NB4 (cell line): ENCODE measurements at regions not wholly inside any gene's neighbourhood (a gene's known extent, or its start where the extent isn't known, plus 50 kb on each side); places are given as distances from the start of the nearest gene placed in this dataset.

ENCODE experiments used
- DNase-seq: peaks from one replicate; pipeline ENCODE4 v3.0.0; 2010; ENCODE audit warnings: low read depth
- H3K4me3 ChIP-seq: one replicate; pipeline ENCODE4 v1.5.1; 2011; ENCODE audit warnings: mild to moderate bottlenecking, low read depth, low read length, moderate library complexity
- MYC ChIP-seq: IDR thresholded peaks from 2 replicates; pipeline ENCODE4 v1.6.1; 2011; ENCODE audit warnings: low read depth, low read length
- POLR2A ChIP-seq: IDR thresholded peaks from 2 replicates; pipeline ENCODE4 v1.6.1; 2011; ENCODE audit warnings: mild to moderate bottlenecking; ENCODE audit not compliant: insufficient read length; ENCODE audit errors: extremely low read depth
- TF ChIP-seq, protein P1 (sequence below): IDR thresholded peaks from one replicate; pipeline ENCODE4 v1.5.1; 2012; ENCODE audit warnings: low read depth, low read length
- TF ChIP-seq, protein P2 (sequence below): IDR thresholded peaks from 2 replicates; pipeline ENCODE4 v1.6.1; 2011; ENCODE audit warnings: low read depth, low read length

DNA sequence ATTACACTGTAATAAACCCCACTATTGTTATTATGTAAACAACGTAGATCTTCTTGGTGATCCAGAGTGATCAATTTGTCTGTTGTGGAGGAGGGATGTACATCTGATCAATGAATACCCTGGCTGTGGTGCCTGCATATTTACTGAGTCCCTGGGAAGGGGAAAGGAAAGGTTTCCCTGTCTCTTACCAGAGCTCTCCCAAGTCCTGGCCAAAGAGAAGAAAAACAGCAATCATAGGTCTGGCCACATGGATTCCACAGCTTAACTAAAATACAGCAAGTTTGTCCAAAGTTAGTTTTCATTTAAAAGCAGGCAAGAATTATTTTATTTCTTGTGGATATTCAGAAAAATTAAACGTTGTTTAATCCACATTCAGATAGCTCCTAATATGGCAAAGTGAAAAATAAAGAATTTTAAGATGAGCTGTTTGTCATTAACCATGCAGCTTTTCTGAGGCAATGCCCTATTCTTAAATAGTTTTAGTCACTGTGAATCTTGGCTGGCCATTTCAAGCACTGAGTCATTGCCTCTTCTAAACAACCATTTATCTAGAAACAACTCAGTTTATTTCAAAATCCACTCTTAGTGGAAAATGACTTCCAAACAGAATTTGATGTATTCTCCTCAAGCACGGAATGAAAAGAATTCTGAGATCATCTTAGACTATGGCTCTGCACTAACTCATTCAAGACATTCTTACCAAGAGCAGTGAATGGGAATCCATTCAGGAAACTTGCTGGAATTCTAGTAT, 1004.4 kb upstream of the CDH2 start:
- DNase-seq: no peak
- TF ChIP-seq POLR2A: no peak
- no peak for TF ChIP-seq MYC
- TF ChIP-seq, protein P1, sequence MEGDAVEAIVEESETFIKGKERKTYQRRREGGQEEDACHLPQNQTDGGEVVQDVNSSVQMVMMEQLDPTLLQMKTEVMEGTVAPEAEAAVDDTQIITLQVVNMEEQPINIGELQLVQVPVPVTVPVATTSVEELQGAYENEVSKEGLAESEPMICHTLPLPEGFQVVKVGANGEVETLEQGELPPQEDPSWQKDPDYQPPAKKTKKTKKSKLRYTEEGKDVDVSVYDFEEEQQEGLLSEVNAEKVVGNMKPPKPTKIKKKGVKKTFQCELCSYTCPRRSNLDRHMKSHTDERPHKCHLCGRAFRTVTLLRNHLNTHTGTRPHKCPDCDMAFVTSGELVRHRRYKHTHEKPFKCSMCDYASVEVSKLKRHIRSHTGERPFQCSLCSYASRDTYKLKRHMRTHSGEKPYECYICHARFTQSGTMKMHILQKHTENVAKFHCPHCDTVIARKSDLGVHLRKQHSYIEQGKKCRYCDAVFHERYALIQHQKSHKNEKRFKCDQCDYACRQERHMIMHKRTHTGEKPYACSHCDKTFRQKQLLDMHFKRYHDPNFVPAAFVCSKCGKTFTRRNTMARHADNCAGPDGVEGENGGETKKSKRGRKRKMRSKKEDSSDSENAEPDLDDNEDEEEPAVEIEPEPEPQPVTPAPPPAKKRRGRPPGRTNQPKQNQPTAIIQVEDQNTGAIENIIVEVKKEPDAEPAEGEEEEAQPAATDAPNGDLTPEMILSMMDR: no peak
- TF ChIP-seq, protein P2, sequence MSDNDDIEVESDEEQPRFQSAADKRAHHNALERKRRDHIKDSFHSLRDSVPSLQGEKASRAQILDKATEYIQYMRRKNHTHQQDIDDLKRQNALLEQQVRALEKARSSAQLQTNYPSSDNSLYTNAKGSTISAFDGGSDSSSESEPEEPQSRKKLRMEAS: no peak
- no peak overlapping the region for H3K4me3 ChIP-seq

DNA sequence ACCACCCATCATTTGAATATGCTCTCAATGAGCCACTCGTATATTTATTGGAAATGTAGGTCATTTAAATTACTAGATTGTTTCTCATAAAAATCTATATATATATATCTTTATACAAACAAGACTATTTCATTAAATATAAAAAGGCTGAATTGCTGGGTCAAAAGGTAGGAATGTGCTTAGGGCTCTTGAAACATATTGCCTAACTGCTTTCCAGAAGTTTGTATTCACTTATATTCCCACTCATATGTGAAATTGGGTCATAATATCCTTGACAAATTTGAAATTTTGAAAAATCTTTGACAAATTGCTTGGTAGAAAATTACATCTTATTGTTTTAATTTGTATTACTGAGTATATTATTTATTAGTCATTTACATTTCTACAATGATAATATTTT, 999.8 kb upstream of the CDH2 start:
- TF ChIP-seq MYC: no peak
- no peak overlapping the region for H3K4me3 ChIP-seq
- no peak for DNase-seq

DNA sequence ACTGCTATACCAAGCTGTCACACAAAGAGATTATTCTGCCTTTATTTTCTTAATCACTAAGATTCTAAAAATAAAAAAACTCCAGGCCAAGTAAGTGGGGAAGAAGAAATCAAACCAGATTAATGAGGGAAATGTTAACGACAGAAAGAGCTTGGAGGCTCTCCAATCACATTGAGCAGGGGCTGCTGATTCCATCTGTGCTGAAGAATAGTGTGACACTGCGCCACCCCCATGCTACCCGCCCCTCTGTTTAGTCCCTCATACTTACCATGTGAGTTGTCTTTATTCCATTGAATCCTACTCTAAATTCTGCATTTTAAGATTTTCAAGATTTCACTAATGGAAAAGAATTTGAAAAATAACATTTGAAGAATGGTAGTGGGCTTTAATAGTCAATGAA, 998.0 kb upstream of the CDH2 start:
- H3K4me3 ChIP-seq: no peak overlapping the region
- TF ChIP-seq POLR2A (no peak), MYC (no peak)
- TF ChIP-seq, protein P1: no peak
- TF ChIP-seq, protein P2: no peak
- no peak for DNase-seq

DNA sequence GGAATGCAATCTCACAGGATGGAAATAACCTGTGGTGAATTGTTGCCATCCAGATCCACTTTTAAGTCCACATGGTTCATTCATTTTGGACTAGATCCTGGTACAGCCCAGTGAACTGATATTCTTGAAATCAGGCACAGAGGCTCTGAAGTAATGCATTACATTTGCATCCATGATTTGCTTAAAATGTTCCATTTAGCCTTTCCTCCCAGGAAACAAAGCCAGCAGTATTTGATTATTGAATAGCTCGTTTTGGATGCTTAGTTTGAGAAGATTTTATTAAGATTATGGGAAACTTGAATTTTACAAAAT, 995.8 kb upstream of the CDH2 start:
- TF ChIP-seq, protein P1: no peak
- no peak for TF ChIP-seq POLR2A
- no peak for TF ChIP-seq MYC
- TF ChIP-seq, protein P2: no peak
- H3K4me3 ChIP-seq: no peak overlapping the region
- DNase-seq: no peak

DNA sequence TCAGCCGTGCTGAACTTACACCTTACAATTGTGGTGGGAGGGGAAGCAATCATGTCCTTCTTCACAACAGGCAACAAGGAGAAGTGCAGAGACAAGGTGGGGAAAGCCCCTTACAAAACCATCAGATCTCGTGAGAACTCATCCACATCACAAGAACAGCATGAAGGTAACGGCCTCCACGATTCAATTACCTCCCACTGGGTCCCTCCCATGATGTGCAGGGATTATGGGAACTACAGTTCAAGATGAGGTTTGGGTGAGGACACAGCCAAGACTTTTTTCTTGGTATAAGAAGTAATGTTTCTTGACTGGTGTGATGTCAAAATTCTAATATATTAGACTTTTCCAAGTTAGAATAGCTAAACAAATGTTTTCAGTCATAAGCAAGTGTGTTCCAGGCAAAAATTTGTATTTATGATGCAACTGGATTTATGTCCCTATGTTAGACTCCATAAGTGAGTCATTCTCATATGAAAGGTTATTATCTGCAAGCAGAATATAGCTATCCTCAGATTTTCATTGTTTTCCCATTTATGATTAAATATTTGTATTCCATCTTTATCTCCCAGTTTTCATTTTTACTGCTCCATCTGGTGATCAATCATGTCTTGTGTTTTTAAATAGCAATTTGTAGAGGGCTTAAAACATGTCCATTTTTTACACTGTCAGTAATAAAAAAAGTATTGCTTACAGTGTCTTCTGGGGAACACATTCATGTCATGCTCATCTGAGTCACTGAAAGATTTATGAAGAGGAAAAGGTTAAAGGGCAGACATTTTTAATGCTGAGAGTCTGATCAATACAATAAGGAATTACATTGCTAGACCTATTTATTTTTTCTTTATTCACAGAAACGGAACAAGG, 995.2 kb upstream of the CDH2 start:
- no peak for DNase-seq
- no peak overlapping the region for H3K4me3 ChIP-seq
- TF ChIP-seq, protein P1: no peak
- no peak for TF ChIP-seq POLR2A
- TF ChIP-seq, protein P2: no peak
- TF ChIP-seq MYC: no peak

DNA sequence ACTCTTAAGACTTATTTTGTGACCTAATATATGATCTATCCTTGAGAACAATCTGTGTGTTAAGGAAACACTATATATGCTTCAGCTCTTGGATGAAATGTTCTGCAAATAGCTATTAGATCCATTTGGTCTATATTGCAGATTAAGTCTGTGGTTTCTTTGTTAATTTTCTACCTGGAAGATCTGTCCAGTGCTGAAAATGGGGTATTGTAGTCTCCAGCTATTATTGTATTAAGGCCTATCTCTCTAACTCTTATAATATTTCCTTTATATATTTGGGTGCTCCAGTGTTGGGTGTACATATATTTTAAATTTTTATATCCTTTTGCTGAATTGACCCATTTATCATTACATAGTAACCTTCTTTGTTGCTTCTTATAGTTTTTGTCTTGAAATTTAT, 992.7 kb upstream of the CDH2 start:
- DNase-seq: no peak
- TF ChIP-seq, protein P2: no peak
- TF ChIP-seq, protein P1: no peak
- TF ChIP-seq POLR2A: no peak
- no peak for TF ChIP-seq MYC
- H3K4me3 ChIP-seq: no peak overlapping the region
